ENCODE measurements at regions not wholly inside any gene's neighbourhood (a gene's known extent, or its start where the extent isn't known, plus 50 kb on each side); places are given as distances from the start of the nearest gene placed in this dataset.
"Not testable (repeated sequence)": the region's sequence is repeated elsewhere in the genome, so short reads cannot be mapped to it uniquely, and the experiment has no call there.

DNA sequence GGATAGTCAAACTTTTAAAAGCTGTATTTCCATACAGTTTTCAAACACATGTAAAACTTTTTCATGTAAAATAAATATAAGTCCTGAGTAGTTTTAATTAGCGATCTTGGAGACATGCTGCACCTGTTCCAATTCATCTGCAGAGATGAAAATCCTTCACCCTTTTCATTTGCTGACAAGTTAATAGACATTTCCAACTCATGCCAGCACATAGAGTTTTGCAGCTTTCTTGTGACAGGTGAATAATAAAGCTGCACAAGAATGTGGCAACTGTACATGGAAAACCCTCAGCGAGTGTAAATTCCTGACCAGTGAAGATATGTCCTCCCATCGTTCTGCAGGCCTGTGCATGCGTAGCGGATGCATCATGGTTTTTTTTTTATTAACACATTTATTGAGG lies 771.4 kb downstream of the TDRD15 start:
- Mint-ChIP-seq H3K9me3 (no peaks in the 10 kb centered on the region), H3K4me1 (peaks cover 10% of the 10 kb centered on the region), H3K27ac (ENCODE audit: unreplicated experiment) (no peak overlapping the region), H3K27me3 (ENCODE audit: low read depth) (no peaks in the 10 kb centered on the region), H3K4me3 (no peak overlapping the region), H3K36me3 (ENCODE audit: low read depth) (no peaks in the 10 kb centered on the region)
- no peak for DNase-seq (ENCODE audit: low read depth, low spot score)
- TF ChIP-seq, protein P1, sequence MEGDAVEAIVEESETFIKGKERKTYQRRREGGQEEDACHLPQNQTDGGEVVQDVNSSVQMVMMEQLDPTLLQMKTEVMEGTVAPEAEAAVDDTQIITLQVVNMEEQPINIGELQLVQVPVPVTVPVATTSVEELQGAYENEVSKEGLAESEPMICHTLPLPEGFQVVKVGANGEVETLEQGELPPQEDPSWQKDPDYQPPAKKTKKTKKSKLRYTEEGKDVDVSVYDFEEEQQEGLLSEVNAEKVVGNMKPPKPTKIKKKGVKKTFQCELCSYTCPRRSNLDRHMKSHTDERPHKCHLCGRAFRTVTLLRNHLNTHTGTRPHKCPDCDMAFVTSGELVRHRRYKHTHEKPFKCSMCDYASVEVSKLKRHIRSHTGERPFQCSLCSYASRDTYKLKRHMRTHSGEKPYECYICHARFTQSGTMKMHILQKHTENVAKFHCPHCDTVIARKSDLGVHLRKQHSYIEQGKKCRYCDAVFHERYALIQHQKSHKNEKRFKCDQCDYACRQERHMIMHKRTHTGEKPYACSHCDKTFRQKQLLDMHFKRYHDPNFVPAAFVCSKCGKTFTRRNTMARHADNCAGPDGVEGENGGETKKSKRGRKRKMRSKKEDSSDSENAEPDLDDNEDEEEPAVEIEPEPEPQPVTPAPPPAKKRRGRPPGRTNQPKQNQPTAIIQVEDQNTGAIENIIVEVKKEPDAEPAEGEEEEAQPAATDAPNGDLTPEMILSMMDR (conservative IDR thresholded peaks at IDR 0.05) = no peak

DNA sequence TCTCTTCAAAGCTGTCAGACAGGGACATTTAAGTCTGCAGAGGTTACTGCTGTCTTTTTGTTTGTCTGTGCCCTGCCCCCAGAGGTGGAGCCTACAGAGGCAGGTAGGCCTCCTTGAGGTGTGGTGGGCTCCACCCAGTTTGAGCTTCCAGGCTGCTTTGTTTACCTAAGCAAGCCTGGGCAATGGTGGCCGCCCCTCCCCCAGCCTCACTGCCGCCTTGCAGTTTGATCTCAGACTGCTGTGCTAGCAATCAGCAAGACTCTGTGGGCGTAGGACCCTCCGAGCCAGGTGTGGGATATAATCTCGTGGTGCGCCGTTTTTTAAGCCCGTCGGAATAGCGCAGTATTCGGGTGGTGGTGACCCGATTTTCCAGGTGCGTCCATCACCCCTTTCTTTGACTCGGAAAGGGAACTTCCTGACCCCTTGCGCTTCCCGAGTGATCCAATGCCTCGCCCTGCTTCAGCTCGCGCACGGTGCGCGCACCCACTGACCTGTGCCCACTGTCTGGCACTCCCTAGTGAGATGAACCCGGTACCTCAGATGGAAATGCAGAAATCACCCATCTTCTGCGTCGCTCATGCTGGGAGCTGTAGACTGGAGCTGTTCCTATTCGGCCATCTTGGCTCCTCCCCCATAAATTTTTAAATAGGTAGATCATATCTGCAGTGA lies 785.1 kb downstream of the TDRD15 start:
- not testable (repeated sequence) for H3K27ac Mint-ChIP-seq (ENCODE audit: unreplicated experiment); H3K36me3 Mint-ChIP-seq (ENCODE audit: low read depth); H3K4me1 Mint-ChIP-seq; H3K4me3 Mint-ChIP-seq; DNase-seq (ENCODE audit: low read depth, low spot score); H3K9me3 Mint-ChIP-seq; H3K27me3 Mint-ChIP-seq (ENCODE audit: low read depth)

DNA sequence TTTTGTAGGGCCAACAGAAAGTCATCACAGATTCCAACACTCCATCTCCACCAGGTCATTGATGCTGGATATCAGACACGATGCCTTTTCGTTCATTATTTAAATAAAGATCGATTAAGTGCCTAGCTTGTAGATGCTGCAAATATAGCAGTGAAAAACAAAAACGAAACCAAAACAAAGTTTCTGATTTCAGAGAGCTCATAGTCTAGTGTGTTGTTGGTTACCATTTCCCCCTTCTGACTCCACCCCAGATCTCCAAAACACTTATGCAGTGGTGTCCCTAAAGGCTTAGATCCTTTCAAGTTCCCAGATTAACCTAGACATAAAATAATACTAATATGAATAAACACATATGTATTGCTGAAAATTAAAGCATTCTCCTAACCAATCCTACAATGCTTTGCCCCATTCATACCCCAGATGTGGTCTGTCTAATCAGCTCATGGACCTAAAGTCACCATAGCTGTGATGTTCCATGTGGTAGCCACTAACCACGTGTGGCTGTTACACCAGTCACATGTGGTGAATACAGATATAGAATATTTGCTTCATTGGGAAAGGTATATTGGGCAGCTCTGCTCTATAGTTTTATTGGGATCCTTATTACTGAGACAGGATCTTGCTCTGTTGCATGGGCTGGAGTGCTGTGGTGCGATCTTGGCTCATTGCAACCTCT lies 787.2 kb downstream of the TDRD15 start:
- no peak overlapping the region for H3K27ac Mint-ChIP-seq (ENCODE audit: unreplicated experiment)
- H3K9me3 Mint-ChIP-seq = no peaks in the 10 kb centered on the region
- H3K4me1 Mint-ChIP-seq = no peaks in the 10 kb centered on the region
- TF ChIP-seq, protein P1 (conservative IDR thresholded peaks at IDR 0.05) = no peak
- no peaks in the 10 kb centered on the region for H3K36me3 Mint-ChIP-seq (ENCODE audit: low read depth)
- H3K4me3 Mint-ChIP-seq = no peak overlapping the region
- no peak for DNase-seq (ENCODE audit: low read depth, low spot score)
- peaks cover 7% of the 10 kb centered on the region for H3K27me3 Mint-ChIP-seq (ENCODE audit: low read depth)

DNA sequence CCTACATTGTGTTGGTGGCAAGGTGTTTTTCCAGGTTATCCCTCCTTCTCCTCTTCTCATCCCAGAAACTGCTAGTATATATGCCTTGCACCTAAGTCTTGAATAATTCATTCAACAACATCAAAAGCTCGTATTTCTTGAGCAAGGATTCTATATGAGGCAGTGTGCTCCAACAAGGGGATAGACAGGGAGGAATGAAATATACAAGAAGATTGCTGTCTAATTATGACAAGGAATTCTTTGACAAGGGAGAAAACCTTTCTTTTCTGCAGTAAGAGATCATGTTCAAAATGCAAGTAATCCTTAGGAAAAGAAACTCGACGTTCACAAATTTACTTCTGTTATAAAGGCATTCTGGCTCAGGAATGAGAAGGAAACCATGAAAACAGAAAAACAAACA lies 788.6 kb downstream of the TDRD15 start:
- Mint-ChIP-seq H3K4me1 (no peaks in the 10 kb centered on the region), H3K9me3 (no peaks in the 10 kb centered on the region), H3K27me3 (ENCODE audit: low read depth) (peaks cover 7% of the 10 kb centered on the region), H3K36me3 (ENCODE audit: low read depth) (no peaks in the 10 kb centered on the region), H3K27ac (ENCODE audit: unreplicated experiment) (no peak overlapping the region), H3K4me3 (no peak overlapping the region)
- TF ChIP-seq, protein P1 (conservative IDR thresholded peaks at IDR 0.05) = no peak
- DNase-seq (ENCODE audit: low read depth, low spot score) = no peak

DNA sequence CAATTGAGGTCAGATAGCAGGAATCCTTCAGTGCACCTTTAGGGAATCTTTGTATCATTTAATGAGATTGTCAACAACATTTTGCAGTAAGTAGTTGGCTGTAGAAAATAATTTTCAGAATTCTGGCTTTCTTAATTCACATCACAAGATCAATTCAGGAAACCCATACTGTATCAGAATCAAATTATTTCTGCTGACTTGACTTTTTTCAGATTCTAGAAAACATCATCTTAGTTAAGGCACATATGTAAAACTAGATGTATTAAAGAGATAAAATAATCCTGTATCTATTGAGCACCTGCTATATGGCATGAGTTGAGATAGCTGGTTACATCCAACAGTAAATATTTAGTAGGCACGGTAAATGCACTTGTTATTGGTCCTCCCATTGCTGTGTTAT lies 791.4 kb downstream of the TDRD15 start:
- no peaks in the 10 kb centered on the region for H3K36me3 Mint-ChIP-seq (ENCODE audit: low read depth)
- H3K9me3 Mint-ChIP-seq = no peaks in the 10 kb centered on the region
- H3K27ac Mint-ChIP-seq (ENCODE audit: unreplicated experiment) = no peak overlapping the region
- peaks cover 7% of the 10 kb centered on the region for H3K27me3 Mint-ChIP-seq (ENCODE audit: low read depth)
- TF ChIP-seq, protein P1 (conservative IDR thresholded peaks at IDR 0.05) = no peak
- no peak overlapping the region for H3K4me3 Mint-ChIP-seq
- no peak for DNase-seq (ENCODE audit: low read depth, low spot score)
- no peaks in the 10 kb centered on the region for H3K4me1 Mint-ChIP-seq

DNA sequence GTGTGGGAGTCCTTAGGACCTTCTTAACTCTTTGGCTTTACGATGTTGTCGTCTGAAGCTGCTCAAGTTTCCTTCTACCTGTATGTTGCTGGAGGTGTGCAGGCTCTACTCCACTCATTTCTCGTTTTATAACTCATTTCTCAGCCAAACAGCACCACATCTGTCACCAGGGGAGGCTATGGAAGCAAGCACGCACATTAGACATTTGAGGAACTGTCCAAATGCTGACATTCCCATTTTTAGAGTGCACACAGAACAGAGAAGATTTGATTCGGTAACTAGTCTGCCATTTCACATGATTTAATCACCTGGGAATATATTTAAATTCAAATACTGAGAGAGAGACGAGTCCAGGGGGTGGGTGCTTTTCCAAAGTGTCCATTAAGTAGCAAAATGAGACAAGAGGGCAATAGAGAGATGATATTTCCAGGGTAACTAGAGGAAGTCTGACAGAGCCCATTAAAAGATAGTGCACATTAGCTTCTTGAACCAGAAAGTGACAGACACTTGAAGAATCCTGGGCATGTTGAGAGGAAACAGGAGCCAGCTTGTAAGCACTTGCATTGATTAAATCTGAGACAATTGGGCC lies 793.3 kb downstream of the TDRD15 start:
- Mint-ChIP-seq H3K4me3 (no peak overlapping the region), H3K27ac (ENCODE audit: unreplicated experiment) (no peak overlapping the region), H3K27me3 (ENCODE audit: low read depth) (peaks cover 4% of the 10 kb centered on the region), H3K9me3 (no peaks in the 10 kb centered on the region), H3K36me3 (ENCODE audit: low read depth) (no peaks in the 10 kb centered on the region), H3K4me1 (no peaks in the 10 kb centered on the region)
- TF ChIP-seq, protein P1 (conservative IDR thresholded peaks at IDR 0.05) = no peak
- no peak for DNase-seq (ENCODE audit: low read depth, low spot score)

All from neural crest cell (in vitro differentiated cells).